CD4-positive, alpha-beta memory T cell (primary cell): ENCODE measurements at regions not wholly inside any gene's neighbourhood (a gene's known extent, or its start where the extent isn't known, plus 50 kb on each side); places are given as distances from the start of the nearest gene placed in this dataset.
"Not testable (repeated sequence)": the region's sequence is repeated elsewhere in the genome, so short reads cannot be mapped to it uniquely, and the experiment has no call there.

Experiments used
- CTCF ChIA-PET: fragments of 350-600 bp; sonication (Branson Sonifier 250); formaldehyde crosslinking; loops from one replicate; lab custom pipeline; 2021; ENCODE audit warnings: inconsistent platforms; ENCODE audit not compliant: partially characterized antibody; lab: Charles Lee
- POLR2A ChIA-PET: fragments of 350-600 bp; sonication (Branson Sonifier 250); formaldehyde crosslinking; loops from one replicate; lab custom pipeline; 2021; ENCODE audit not compliant: partially characterized antibody; lab: Charles Lee
- DNase-seq, 5 donors: peaks; one replicate each; pipeline versions ENCODE4 v3.0.0 to v3.0.0-alpha.2; 2020 to 2022; ENCODE audit warnings: mixed read lengths in 1 of 5
- H3K27ac ChIP-seq: one replicate; pipeline ENCODE4 v1.7.0; 2013; ENCODE audit warnings: low read depth, low read length
- H3K27me3 ChIP-seq: 2 replicates; pipeline ENCODE4 v1.7.0; 2013; ENCODE audit warnings: mild to moderate bottlenecking, low read length, moderate library complexity; ENCODE audit not compliant: insufficient read depth
- H3K36me3 ChIP-seq: 2 replicates; pipeline ENCODE4 v1.7.0; 2013; ENCODE audit warnings: mild to moderate bottlenecking, low read length, moderate library complexity; ENCODE audit not compliant: insufficient read depth
- H3K4me1 ChIP-seq: 2 replicates; pipeline ENCODE4 v1.7.0; 2013; ENCODE audit warnings: mild to moderate bottlenecking, low read length, moderate library complexity; ENCODE audit not compliant: insufficient read depth
- H3K4me3 ChIP-seq, 2 donors: one replicate each; pipeline ENCODE4 v1.7.0; 2013; ENCODE audit warnings: low read length in 2 of 2, mild to moderate bottlenecking in 1 of 2
- H3K9me3 ChIP-seq, 2 donors: one replicate each; pipeline ENCODE4 v1.7.0; 2013; ENCODE audit warnings: low read length in 2 of 2, control low read depth in 1 of 2; ENCODE audit not compliant: control insufficient read depth in 1 of 2
- H3K27ac Mint-ChIP-seq, 7 donors: one replicate each; pipeline ENCODE4 v1.8.0; 2020 to 2021; ENCODE audit warnings: mixed read lengths in 7 of 7, mild to moderate bottlenecking in 6 of 7, inconsistent platforms in 3 of 7, moderate library complexity in 3 of 7
- H3K27me3 Mint-ChIP-seq, 2 donors: one replicate each; pipeline ENCODE4 v1.8.0; 2020 to 2021; ENCODE audit warnings: mixed read lengths in 2 of 2
- H3K36me3 Mint-ChIP-seq, 2 donors: one replicate each; pipeline ENCODE4 v1.8.0; 2020 to 2021; ENCODE audit warnings: mixed read lengths in 2 of 2, inconsistent platforms in 1 of 2, mild to moderate bottlenecking in 1 of 2
- H3K4me1 Mint-ChIP-seq, 4 donors: one replicate each; pipeline ENCODE4 v1.8.0; 2020 to 2021; ENCODE audit warnings: mixed read lengths in 4 of 4, mild to moderate bottlenecking in 1 of 4
- H3K4me3 Mint-ChIP-seq, 8 donors: one replicate each; pipeline ENCODE4 v1.8.0; 2020 to 2021; ENCODE audit warnings: mixed read lengths in 8 of 8, mild to moderate bottlenecking in 7 of 8, moderate library complexity in 6 of 8, inconsistent platforms in 3 of 8
- H3K9me3 Mint-ChIP-seq, 8 donors: one replicate each; pipeline ENCODE4 v1.8.0; 2020 to 2021; ENCODE audit warnings: mixed read lengths in 8 of 8, mild to moderate bottlenecking in 5 of 8, inconsistent platforms in 3 of 8, moderate library complexity in 1 of 8
- intact Hi-C: fragments of 100-400 bp; cut with micrococcal nuclease; formaldehyde crosslinking; loops from one replicate; pipeline ENCODE4 v1.15.1; 2023

DNA sequence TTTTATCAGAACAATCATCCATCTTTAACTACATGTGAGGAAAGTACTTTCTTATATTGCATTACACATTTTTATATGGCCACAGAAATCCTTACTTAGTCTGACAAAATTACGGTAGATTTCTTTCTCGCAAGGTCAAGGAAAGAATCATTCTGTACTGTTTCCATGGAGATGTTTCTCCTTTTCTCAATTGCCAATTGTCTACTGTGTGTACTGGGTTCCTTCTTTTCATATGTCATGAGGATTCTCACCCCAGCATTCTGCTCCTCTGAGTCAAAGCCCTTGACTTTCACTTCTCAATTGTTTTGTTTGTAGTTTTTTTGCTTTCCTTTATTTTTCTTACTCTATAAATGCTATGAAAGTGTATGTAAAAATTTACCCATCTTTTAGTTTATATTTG, 99.3 kb upstream of the AGAP9 start:
- H3K36me3 ChIP-seq, H3K27ac ChIP-seq, intact Hi-C loops, H3K27ac Mint-ChIP-seq, DNase-seq, H3K9me3 ChIP-seq, H3K27me3 ChIP-seq, H3K4me1 ChIP-seq, H3K4me3 Mint-ChIP-seq, H3K36me3 Mint-ChIP-seq, CTCF ChIA-PET, H3K4me1 Mint-ChIP-seq, H3K4me3 ChIP-seq, H3K9me3 Mint-ChIP-seq, H3K27me3 Mint-ChIP-seq, POLR2A ChIA-PET: not testable (repeated sequence)

DNA sequence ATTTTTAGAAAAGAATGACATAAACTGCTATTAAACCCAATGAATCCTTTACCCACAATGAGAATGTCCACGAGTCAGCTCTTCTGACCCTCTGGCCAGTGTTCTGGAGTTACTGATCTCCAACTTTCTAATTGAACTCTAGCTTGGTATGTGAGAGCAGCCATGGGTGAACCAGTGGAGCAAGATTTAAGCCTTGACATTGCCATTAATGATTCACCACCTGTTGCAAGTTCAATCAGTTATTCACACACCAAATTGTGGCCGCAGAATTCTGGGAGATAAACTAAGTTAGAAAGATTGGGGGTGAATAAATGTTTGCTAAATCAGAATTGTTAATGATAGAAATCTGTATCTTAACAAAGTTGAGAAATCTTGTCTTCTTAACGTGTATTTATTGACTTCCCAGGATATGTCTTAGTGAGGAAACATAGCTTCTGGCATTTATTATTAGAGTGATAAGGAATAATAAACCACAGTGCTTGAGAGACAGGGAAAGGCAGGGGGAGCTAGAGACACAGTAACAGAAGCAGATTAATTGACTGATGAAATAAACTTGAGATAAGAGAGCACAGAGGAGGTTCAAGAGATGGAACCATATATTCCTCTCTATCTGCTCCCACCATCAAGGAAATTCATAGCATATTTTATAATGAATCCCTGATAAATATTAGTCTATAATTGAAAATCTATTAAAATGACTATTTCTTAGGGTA, 96.0 kb upstream of the AGAP9 start:
- H3K27ac ChIP-seq, H3K27me3 Mint-ChIP-seq, H3K4me1 Mint-ChIP-seq, H3K36me3 ChIP-seq, H3K9me3 Mint-ChIP-seq, CTCF ChIA-PET, POLR2A ChIA-PET, H3K4me3 ChIP-seq, H3K4me3 Mint-ChIP-seq, H3K36me3 Mint-ChIP-seq, DNase-seq, H3K27ac Mint-ChIP-seq, H3K27me3 ChIP-seq, H3K9me3 ChIP-seq, H3K4me1 ChIP-seq, intact Hi-C loops: not testable (repeated sequence)

DNA sequence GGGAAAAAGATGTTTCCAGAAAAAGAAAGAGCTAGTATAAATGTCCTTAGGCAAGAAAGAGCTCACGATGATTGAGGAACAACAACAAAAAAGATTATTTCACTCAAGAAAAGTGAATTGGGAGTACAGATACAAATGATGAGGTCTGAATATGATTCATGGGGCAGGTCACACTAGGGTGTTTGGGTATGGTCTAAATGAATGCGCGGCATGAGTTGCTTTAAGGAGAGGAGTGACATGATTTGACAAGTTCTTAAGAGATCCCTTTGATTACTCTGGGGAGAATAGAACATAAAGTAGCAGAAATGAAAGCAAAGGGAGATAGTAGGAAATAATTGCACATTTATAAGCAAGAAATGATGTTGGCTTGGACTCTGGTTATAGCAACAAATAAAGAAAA, 85.9 kb upstream of the AGAP9 start:
- H3K27ac Mint-ChIP-seq, H3K27ac ChIP-seq, H3K4me3 Mint-ChIP-seq, H3K36me3 ChIP-seq, H3K27me3 Mint-ChIP-seq, DNase-seq, H3K4me1 Mint-ChIP-seq, H3K36me3 Mint-ChIP-seq, H3K9me3 ChIP-seq, H3K4me1 ChIP-seq, intact Hi-C loops, POLR2A ChIA-PET, H3K9me3 Mint-ChIP-seq, H3K4me3 ChIP-seq, H3K27me3 ChIP-seq, CTCF ChIA-PET: not testable (repeated sequence)

DNA sequence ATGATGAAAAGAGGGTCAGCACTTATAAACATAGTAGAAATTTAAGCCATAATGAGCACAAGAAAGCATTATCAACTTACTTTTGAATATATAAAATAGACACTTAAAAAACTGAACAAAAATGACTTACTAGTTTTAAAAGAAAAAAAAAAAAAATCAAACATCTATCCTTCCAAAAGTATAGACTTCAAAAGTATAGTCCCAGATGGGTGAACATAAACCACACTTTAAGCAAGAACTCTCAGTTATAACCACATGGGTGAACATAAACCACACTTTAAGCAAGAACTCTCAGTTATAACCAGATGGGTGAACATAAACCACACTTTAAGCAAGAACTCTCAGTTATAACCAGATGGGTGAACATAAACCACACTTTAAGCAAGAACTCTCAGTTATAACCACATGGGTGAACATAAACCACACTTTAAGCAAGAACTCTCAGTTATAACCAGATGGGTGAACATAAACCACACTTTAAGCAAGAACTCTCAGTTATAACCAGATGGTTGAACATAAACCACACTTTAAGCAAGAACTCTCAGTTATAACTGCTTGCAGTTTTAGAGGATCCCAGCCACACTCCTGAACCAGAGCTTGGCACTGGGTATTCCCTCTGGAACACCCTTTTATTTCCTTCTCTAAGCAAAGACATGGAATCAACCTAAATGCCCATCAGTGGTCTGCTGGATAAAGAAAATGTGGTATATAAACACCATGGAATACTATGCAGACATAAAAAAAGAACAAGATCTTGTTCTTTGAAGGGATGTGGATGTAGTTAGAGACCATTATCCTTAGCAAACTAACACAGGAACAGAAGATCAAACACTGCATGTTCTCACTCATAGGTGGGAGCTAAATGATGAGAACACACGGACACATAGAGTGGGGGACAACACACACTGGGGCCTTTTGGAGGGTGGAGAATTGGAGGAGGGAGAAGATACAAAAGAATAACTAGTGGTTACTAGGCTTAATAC, 82.6 kb upstream of the AGAP9 start:
- H3K4me1 Mint-ChIP-seq, H3K9me3 ChIP-seq, POLR2A ChIA-PET, H3K27ac Mint-ChIP-seq, H3K4me3 ChIP-seq, DNase-seq, intact Hi-C loops, H3K9me3 Mint-ChIP-seq, CTCF ChIA-PET, H3K27me3 Mint-ChIP-seq, H3K36me3 ChIP-seq, H3K36me3 Mint-ChIP-seq, H3K4me1 ChIP-seq, H3K27ac ChIP-seq, H3K4me3 Mint-ChIP-seq, H3K27me3 ChIP-seq: not testable (repeated sequence)

DNA sequence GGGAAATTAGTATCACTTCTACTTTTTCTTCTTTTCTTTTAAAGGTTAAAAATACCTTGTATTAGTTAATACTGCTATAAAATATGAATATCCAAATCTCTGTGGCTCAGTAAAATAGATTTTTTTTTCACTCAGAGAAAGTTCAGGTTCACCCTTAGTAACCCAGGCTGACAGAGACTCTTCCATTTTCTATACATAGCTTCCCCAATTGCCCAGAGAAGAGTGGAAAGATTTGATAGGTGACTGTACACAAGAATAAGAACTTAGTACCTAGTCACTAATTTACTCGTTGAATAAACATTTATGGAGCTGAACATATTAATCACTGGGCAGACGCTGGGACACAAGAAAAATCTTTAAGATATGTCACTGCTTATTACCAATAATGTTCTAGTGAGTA, 77.2 kb upstream of the AGAP9 start:
- H3K4me3 Mint-ChIP-seq, H3K27me3 Mint-ChIP-seq, intact Hi-C loops, H3K36me3 Mint-ChIP-seq, POLR2A ChIA-PET, H3K9me3 ChIP-seq, DNase-seq, CTCF ChIA-PET, H3K27ac ChIP-seq, H3K36me3 ChIP-seq, H3K27ac Mint-ChIP-seq, H3K27me3 ChIP-seq, H3K4me1 ChIP-seq, H3K4me1 Mint-ChIP-seq, H3K9me3 Mint-ChIP-seq, H3K4me3 ChIP-seq: not testable (repeated sequence)

DNA sequence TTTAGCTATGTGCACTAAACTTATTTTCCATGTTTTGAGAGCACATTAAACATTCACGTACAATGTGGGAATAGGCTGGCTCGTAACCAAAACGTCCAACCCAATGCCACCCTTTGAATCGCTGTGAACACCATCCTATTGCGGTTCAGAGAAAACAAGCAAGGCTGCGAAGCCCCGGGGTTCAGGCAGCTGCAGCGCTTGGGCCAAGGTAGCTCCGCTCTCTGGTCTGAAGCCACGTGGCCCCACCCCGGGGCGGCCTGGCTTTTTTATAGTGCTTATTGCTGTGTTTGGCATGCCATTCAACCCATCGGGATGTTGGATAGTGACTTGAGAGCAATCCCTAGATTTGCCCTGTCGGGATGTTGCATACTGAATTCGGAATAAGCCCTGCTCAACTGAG, 76.7 kb upstream of the AGAP9 start:
- H3K9me3 Mint-ChIP-seq, H3K4me1 ChIP-seq, H3K9me3 ChIP-seq, intact Hi-C loops, POLR2A ChIA-PET, H3K27ac ChIP-seq, H3K4me3 Mint-ChIP-seq, H3K27me3 ChIP-seq, DNase-seq, H3K4me3 ChIP-seq, CTCF ChIA-PET, H3K36me3 Mint-ChIP-seq, H3K36me3 ChIP-seq, H3K4me1 Mint-ChIP-seq, H3K27me3 Mint-ChIP-seq, H3K27ac Mint-ChIP-seq: not testable (repeated sequence)

DNA sequence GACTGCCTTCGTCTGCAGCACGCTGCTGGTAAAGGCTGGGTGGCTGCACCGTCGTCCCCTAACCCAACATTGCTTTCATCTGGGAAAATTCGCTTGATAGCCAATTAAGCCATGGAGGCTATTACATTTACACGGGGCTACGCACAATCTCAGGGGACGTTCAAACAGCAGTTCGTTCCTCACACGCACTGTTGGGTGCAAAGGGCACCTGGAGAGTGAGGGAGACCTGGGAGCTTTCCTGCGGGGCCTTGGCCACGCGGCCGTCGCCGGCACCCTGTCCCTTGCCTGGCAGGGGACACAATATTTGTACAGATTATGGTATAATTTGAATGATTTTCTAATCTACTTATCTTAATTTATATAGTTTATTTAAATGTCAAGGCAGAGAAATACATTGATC, 76.2 kb upstream of the AGAP9 start:
- CTCF ChIA-PET, H3K4me3 Mint-ChIP-seq, H3K27me3 ChIP-seq, H3K4me3 ChIP-seq, intact Hi-C loops, H3K4me1 Mint-ChIP-seq, H3K4me1 ChIP-seq, H3K9me3 ChIP-seq, POLR2A ChIA-PET, DNase-seq, H3K36me3 ChIP-seq, H3K9me3 Mint-ChIP-seq, H3K27ac ChIP-seq, H3K27ac Mint-ChIP-seq, H3K27me3 Mint-ChIP-seq, H3K36me3 Mint-ChIP-seq: not testable (repeated sequence)
